ENCODE measurements at regions not wholly inside any gene's neighbourhood (a gene's known extent, or its start where the extent isn't known, plus 50 kb on each side); places are given as distances from the start of the nearest gene placed in this dataset.

GRCh38 chr5:111973961-111974360 lies 217.0 kb upstream of the NREP start:
- TF ChIP-seq CTCF (IDR thresholded peaks at IDR 0.05; ENCODE audit: low read length) (no peak), EZH2 (optimal IDR thresholded peaks at IDR 0.05; ENCODE audit: low read depth, low read length) (no peak), EZH2phosphoT487 (IDR thresholded peaks at IDR 0.05; ENCODE audit: low read length) (no peak)

All from MM.1S (cell line).